ENCODE measurements at regions not wholly inside any gene's neighbourhood (a gene's known extent, or its start where the extent isn't known, plus 50 kb on each side); places are given as distances from the start of the nearest gene placed in this dataset.

DNA sequence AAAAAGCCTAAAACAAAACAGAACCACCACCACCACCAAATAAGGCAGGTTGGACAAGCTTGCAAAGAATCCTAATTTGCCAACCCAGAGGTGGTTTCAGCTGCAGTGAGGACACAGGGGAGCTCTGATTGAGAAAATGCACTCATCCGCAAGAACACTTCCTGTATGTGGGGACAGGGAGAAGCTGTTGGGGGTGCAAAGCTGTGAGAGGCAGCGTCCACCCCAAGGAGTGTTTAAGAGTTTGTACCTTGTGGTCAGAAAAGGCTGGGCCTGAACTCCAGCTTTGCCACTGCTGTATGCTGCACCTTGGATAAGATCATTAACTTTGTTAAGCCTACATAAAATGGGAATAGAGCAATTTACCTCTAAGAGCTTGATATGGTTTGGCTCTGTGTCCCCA, 511.7 kb downstream of the BNC2 start:
- Histone ChIP-seq H3K4me3 (no peak overlapping the region), H3K36me3 (no peaks in the 10 kb centered on the region), H3K4me1 (replicated peaks) (no peaks in the 10 kb centered on the region; the same call in 1 of the 2 replicates), H3K27me3 (replicated peaks) (no peaks in the 10 kb centered on the region), H3K27ac (no peak overlapping the region), H3K9me3 (replicated peaks) (no peaks in the 10 kb centered on the region)
- no peak for DNase-seq (ENCODE audit: low read depth in 1 of 2, low spot score in 2 of 2)

Data from SJSA1 (cell line).